K562 (cell line): ENCODE measurements at regions not wholly inside any gene's neighbourhood (a gene's known extent, or its start where the extent isn't known, plus 50 kb on each side); places are given as distances from the start of the nearest gene placed in this dataset.

ENCODE experiments used
- KAT8 ChIP-seq: fragments of 450-650 bp; IDR thresholded peaks from 2 replicates; pipeline ENCODE4 v1.6.1; 2016; ENCODE audit warnings: low read depth, mild to moderate bottlenecking
- RUNX1 ChIP-seq: sonication (generic); IDR thresholded peaks from 2 replicates; pipeline ENCODE4 v1.6.1; 2016; ENCODE audit warnings: antibody characterized with exemption, low read depth
- TFAM ChIP-seq: fragments of 250-450 bp; sonication (Bioruptor Pico); conservative IDR thresholded peaks from 2 replicates; pipeline ENCODE4 v1.5.0; 2021; ENCODE audit warnings: mild to moderate bottlenecking, moderate library complexity
- TF ChIP-seq, protein P1 (sequence below), 2 experiments: fragments of 250-450 bp in 1 of 2; fragments of 450-650 bp in 1 of 2; sonication (Bioruptor Pico) in 1 of 2; IDR thresholded peaks; 2 replicates each; pipeline versions ENCODE4 v1.6.1 to v1.8.0; 2016 to 2021; ENCODE audit warnings: mild to moderate bottlenecking in 2 of 2, moderate library complexity in 2 of 2, missing compliant biosample characterization in 1 of 2, missing genetic modification characterization in 1 of 2
- TF ChIP-seq, protein P2 (sequence below): fragments of 200-800 bp; sonication (Bioruptor generic); IDR thresholded peaks from 2 replicates; pipeline ENCODE4 v1.6.1; 2016; ENCODE audit warnings: missing genetic modification characterization, missing compliant biosample characterization
- TF ChIP-seq, protein P3 (sequence below), 2 experiments: fragments of 450-650 bp in 1 of 2; sonication (generic) in 1 of 2; formaldehyde crosslinking in 1 of 2; IDR thresholded peaks in 1 of 2; conservative IDR thresholded peaks in 1 of 2; 2 replicates each; pipeline versions ENCODE4 v1.6.1 to v1.8.1; 2016 to 2023; ENCODE audit warnings: mild to moderate bottlenecking in 2 of 2, moderate library complexity in 2 of 2, inconsistent platforms in 1 of 2, missing genetic modification reagents in 1 of 2
- TF ChIP-seq, protein P4 (sequence below), 2 experiments: fragments of 450-650 bp in 1 of 2; IDR thresholded peaks; 2 replicates each; pipeline ENCODE4 v1.6.1; 2011 to 2017; ENCODE audit warnings: low read depth in 2 of 2, antibody characterized with exemption in 1 of 2, borderline replicate concordance in 1 of 2, low read length in 1 of 2, mild to moderate bottlenecking in 1 of 2, mixed read lengths in 1 of 2; ENCODE audit not compliant: control insufficient read depth in 1 of 2
- TF ChIP-seq, protein P5 (sequence below): sonication (generic); formaldehyde crosslinking; IDR thresholded peaks from 2 replicates; pipeline ENCODE4 v1.8.0; 2022; ENCODE audit warnings: mild to moderate bottlenecking, missing genetic modification reagents
- TF ChIP-seq, protein P6 (sequence below), 2 experiments: fragments of 450-650 bp; conservative IDR thresholded peaks; 2 replicates each; pipeline ENCODE4 v1.6.1; 2017; ENCODE audit warnings: mild to moderate bottlenecking in 2 of 2, moderate library complexity in 2 of 2

DNA sequence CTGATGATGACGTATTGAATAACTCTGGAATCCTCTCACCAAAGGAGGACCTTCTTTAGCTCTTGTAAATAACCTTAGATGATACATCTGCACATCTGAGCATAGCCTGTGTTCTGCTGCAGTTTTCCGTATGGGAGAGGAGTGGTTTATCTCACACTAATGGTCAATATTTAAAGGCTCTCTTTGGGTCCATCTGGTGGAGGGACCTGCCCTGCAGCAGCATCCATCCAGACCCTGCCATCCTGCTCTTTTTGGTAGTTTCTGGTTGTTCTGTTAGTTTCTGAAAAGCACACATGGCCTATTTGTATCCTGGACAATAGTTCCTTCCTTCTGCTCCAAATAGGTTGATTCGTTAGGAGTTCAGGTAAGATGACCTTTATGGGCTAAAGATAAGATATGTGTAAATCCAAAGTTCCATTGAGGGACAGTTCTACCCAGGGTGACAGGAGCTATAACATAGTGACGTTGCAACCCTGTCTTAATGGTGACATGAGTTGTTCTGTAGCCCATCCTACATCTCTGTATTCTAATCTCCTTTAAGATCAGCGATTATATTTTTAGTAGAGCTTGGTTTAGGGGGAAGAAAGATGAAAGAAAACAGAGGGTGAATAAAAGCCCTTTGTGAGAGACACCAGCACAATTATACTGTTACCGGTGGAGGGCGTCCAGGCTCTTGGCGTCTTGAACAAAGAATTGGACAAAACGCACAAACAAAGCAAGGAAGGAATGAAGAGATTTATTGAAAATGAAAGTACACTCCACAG lies 60.0 kb upstream of the KLF14 start (continued):
- TF ChIP-seq, protein P1, sequence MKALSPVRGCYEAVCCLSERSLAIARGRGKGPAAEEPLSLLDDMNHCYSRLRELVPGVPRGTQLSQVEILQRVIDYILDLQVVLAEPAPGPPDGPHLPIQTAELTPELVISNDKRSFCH (CRISPR knock-in tag; IDR thresholded peaks at IDR 0.05), result no peak
- TF ChIP-seq, protein P1 (tag; IDR thresholded peaks at IDR 0.05), result peak; percentile 69; the same call in 1 of the 2 replicates
- TF ChIP-seq TFAM, result no peak
- TF ChIP-seq, protein P2, sequence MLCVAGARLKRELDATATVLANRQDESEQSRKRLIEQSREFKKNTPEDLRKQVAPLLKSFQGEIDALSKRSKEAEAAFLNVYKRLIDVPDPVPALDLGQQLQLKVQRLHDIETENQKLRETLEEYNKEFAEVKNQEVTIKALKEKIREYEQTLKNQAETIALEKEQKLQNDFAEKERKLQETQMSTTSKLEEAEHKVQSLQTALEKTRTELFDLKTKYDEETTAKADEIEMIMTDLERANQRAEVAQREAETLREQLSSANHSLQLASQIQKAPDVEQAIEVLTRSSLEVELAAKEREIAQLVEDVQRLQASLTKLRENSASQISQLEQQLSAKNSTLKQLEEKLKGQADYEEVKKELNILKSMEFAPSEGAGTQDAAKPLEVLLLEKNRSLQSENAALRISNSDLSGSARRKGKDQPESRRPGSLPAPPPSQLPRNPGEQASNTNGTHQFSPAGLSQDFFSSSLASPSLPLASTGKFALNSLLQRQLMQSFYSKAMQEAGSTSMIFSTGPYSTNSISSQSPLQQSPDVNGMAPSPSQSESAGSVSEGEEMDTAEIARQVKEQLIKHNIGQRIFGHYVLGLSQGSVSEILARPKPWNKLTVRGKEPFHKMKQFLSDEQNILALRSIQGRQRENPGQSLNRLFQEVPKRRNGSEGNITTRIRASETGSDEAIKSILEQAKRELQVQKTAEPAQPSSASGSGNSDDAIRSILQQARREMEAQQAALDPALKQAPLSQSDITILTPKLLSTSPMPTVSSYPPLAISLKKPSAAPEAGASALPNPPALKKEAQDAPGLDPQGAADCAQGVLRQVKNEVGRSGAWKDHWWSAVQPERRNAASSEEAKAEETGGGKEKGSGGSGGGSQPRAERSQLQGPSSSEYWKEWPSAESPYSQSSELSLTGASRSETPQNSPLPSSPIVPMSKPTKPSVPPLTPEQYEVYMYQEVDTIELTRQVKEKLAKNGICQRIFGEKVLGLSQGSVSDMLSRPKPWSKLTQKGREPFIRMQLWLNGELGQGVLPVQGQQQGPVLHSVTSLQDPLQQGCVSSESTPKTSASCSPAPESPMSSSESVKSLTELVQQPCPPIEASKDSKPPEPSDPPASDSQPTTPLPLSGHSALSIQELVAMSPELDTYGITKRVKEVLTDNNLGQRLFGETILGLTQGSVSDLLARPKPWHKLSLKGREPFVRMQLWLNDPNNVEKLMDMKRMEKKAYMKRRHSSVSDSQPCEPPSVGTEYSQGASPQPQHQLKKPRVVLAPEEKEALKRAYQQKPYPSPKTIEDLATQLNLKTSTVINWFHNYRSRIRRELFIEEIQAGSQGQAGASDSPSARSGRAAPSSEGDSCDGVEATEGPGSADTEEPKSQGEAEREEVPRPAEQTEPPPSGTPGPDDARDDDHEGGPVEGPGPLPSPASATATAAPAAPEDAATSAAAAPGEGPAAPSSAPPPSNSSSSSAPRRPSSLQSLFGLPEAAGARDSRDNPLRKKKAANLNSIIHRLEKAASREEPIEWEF, result no peak
- TF ChIP-seq, protein P3, sequence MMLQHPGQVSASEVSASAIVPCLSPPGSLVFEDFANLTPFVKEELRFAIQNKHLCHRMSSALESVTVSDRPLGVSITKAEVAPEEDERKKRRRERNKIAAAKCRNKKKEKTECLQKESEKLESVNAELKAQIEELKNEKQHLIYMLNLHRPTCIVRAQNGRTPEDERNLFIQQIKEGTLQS (IDR thresholded peaks at IDR 0.05), result no peak
- TF ChIP-seq, protein P3 (CRISPR knock-in tag; conservative IDR thresholded peaks at IDR 0.05), result 0 out of 2 replicates have a peak, but pooled peaks have one; percentile 46
- TF ChIP-seq, protein P4, sequence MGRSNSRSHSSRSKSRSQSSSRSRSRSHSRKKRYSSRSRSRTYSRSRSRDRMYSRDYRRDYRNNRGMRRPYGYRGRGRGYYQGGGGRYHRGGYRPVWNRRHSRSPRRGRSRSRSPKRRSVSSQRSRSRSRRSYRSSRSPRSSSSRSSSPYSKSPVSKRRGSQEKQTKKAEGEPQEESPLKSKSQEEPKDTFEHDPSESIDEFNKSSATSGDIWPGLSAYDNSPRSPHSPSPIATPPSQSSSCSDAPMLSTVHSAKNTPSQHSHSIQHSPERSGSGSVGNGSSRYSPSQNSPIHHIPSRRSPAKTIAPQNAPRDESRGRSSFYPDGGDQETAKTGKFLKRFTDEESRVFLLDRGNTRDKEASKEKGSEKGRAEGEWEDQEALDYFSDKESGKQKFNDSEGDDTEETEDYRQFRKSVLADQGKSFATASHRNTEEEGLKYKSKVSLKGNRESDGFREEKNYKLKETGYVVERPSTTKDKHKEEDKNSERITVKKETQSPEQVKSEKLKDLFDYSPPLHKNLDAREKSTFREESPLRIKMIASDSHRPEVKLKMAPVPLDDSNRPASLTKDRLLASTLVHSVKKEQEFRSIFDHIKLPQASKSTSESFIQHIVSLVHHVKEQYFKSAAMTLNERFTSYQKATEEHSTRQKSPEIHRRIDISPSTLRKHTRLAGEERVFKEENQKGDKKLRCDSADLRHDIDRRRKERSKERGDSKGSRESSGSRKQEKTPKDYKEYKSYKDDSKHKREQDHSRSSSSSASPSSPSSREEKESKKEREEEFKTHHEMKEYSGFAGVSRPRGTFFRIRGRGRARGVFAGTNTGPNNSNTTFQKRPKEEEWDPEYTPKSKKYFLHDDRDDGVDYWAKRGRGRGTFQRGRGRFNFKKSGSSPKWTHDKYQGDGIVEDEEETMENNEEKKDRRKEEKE (IDR thresholded peaks at IDR 0.05; ENCODE audit: borderline replicate concordance in 1 of 2, control insufficient read depth in 1 of 2, low read depth in 2 of 2, low read length in 1 of 2), result no peak
- TF ChIP-seq KAT8, result no peak
- TF ChIP-seq, protein P5, sequence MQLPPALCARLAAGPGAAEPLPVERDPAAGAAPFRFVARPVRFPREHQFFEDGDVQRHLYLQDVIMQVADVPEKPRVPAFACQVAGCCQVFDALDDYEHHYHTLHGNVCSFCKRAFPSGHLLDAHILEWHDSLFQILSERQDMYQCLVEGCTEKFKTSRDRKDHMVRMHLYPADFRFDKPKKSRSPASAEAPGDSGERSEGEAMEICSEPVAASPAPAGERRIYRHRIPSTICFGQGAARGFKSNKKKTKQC (CRISPR knock-in tag), result no peak
- no peak for TF ChIP-seq RUNX1
- TF ChIP-seq, protein P6, sequence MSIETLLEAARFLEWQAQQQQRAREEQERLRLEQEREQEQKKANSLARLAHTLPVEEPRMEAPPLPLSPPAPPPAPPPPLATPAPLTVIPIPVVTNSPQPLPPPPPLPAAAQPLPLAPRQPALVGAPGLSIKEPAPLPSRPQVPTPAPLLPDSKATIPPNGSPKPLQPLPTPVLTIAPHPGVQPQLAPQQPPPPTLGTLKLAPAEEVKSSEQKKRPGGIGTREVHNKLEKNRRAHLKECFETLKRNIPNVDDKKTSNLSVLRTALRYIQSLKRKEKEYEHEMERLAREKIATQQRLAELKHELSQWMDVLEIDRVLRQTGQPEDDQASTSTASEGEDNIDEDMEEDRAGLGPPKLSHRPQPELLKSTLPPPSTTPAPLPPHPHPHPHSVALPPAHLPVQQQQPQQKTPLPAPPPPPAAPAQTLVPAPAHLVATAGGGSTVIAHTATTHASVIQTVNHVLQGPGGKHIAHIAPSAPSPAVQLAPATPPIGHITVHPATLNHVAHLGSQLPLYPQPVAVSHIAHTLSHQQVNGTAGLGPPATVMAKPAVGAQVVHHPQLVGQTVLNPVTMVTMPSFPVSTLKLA (conservative IDR thresholded peaks at IDR 0.05), result no peak
